GM03348 (cell line): ENCODE measurements at regions not wholly inside any gene's neighbourhood (a gene's known extent, or its start where the extent isn't known, plus 50 kb on each side); places are given as distances from the start of the nearest gene placed in this dataset.
"Not testable (repeated sequence)": the region's sequence is repeated elsewhere in the genome, so short reads cannot be mapped to it uniquely, and the experiment has no call there.

Experiments used
- DNase-seq: peaks from one replicate; pipeline ENCODE4 v3.0.0; 2012; ENCODE audit warnings: low spot score

DNA sequence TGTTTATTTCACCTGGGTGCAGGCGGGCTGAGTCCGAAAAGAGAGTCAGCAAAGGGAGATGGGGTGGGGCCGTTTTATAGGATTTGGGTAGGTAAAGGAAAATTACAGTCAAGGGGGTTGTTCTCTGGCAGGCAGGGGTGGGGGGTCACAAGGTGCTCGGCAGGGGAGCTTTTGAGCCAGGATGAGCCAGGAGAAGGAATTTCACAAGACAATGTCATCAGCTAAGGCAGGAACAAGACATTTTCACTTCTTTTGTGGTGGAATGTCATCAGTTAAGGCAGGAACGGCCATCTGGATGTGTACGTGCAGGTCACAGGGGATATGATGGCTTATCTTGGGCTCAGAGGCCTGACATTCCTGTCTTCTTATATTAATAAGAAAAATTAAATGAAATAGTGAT, 115.8 kb upstream of the KCNJ3 start:
- not testable (repeated sequence) for DNase-seq

DNA sequence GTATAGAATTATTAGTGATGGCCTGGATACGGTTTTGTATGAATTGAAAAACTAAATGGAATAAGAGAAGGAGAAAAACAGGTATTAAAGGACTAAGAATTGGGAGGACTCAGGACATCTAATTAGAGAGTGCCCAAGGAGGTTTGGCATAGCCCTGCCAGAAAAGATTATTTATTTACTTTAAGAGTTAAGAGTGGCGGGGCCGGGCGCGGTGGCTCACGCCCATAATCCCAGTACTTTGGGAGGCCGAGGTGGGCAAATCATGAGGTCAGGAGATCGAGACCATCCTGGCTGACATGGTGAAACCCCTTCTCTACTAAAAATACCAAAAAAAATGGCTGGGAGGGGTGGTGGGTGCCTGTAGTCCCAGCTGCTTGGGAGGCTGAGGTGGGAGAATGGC, 115.2 kb upstream of the KCNJ3 start:
- DNase-seq, result not testable (repeated sequence)

DNA sequence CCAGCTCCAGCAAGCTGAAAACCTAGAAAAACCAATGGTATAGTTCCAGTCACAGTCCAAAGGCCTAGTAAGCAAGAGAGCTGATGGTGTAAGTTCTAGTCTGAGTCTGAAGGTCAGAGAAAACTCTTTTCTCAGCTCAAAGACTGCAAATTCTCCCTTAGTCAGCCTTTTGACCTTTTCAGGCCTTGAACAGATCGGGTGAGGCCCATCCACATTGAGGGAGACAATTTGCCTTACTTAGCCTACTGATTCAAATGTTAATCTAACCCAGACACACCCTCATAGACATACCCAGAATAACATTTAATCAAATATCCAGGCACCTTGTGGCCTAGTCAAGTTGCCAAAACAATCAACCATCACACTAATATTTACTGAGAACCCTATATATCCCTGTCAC, 110.8 kb upstream of the KCNJ3 start:
- DNase-seq, result no peak

DNA sequence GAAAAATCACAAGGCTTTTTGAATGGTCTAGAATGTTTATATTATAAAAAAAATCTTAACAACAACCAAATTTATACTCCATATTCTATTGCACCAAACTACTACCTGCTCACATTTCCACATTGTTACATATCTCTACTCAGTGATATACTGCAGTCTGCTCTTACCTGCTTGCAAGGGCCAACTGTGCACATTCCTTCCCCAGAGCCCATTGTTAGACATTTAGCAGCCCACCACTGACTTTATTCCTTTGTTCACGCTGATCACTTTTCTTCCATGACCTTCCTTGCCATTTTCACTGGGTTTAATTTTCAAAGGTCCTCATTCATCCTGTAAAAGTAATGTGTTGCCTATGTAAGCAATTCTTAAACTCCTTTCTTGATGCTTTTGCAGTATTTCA, 109.7 kb upstream of the KCNJ3 start:
- DNase-seq, result no peak

DNA sequence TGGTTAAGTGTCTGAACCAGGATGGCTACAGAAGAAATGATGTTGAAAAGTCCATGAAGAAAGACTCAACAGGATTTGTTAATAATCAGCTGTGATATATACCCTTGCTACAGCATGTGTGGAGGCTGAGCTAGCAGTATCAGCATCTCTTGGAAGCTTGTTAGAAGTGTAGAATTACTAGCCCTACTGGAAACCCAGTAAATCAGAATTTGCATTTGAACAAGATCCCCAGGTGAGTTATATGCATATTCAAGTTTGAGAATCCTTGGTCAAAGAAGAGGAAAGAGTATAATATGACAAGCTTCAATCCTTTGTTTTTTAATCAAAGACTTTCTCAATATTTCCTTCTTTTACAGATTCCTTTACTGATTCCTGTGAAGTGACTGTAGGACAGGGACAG, 109.0 kb upstream of the KCNJ3 start:
- no peak for DNase-seq

DNA sequence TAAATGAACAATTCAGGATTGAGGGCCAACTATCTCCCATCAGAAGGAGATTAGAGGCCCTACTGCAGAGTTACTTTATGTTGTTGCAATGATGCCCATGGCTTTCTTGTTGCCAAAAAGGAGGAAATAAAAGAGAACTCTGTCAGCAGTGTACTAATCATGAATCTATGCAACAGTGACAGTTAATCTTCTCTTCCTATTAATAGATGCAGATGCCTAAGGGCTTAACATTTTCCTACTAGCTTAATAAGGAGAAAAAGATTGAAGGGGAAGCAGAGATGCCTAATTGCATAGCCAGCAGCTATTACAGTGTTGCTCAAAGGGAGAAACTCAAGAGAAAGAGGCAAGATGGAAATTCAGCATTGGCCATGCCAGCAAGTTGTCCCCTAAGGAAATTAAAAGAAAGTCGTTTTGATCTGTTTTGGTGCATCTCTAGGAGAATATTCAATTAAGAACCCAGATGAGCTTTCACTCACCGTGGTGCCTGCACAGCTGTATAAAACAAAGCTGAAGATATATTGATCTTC, 107.1 kb upstream of the KCNJ3 start:
- no peak for DNase-seq

DNA sequence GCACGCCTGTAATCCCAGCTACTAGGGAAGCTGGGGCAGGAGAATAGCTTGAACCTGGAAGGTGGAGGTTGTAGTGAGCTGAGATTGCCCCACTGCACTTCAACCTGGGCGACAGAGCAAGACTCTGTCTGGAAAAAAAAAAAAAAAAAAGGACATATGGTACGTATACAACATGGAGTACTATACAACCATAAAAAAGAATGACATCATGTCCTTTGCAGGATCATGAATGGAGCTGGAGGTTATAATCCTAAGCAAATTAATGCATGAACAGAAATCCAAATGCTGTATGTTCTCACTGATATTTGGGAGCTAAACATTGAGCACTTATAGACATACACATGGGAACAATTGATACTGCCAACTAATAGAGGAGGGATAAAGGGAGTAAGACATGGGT, 99.3 kb upstream of the KCNJ3 start:
- no peak for DNase-seq

DNA sequence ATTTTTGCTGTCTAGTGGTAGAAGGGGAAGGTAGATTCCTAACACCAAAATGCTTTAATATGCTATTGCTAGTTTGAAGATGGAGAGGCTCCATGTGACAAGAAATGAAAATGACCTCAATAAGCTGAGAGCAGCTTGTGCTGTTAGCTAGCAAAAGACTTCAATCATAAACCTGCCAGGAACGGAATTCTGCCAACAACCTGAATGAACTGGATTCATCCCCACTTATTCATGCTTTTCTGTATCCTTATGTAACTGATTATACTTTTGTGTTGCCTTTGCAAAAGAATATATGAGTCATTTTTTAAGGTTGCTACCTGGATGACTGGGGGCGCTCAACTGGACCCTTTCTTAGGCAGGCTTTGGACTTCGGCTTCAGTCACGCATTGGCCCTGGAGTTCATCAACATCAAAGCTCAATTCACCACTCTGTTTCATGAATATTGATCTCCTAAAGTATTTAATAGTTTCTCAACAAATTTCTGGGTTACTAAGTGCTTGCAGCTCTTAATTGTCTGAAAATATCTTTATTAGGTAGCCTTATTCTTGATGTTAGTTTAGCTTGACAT, 97.5 kb upstream of the KCNJ3 start:
- DNase-seq, result no peak

DNA sequence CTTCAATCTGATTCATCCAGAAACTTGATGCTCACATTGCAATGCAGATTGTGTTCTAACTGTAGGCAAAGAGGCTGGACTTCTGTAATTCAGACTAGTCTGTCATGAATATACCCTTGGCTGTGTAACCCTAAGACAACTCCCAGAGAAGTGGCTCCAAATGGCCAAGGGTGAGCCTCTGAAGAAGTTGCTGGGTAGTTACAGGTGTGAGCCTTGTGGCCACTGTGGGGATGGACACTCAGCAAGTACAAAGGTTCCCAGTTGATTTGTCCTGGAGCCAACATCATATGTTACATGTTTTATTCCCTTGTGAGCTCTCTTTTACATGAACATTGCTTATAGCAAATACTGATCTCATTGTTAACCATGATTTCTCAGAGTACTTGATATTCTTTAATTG, 94.8 kb upstream of the KCNJ3 start:
- no peak for DNase-seq

DNA sequence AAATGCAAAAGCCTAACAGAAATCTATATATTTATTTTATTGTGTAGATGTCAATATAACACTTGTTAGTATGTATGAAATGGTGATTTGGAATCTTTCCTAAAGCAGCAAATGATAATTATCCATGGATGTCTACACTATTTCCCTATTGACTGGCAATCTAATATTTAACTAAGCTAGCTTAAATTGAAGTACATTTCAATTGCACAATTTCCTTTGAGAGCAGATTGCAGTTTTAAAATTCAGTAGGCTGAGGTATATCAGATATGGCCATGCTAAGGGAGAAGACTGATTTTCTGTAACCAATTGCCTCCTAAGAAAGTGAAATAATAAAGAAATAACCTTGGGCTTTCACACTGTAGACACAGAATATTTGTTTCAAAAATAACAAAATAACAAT, 90.1 kb upstream of the KCNJ3 start:
- DNase-seq, result no peak

DNA sequence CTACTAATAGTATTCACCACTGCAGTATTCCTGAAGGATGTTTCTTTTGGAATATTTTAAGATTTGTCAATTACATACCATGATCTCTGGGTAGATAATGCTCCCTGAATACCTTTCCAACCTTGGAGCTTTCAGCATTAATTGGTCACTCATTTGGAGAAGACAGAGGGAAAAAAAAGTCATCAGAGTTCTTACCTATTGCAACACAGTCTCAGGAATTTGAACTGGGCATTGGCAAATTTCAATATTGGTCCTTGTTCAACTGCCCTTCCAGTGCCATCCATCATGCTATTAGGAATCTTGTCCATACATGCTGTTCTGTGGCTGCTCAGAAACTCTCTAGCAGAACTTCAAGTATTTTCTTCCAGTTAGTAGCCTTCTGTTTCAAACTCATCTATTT, 83.6 kb upstream of the KCNJ3 start:
- DNase-seq, result no peak

DNA sequence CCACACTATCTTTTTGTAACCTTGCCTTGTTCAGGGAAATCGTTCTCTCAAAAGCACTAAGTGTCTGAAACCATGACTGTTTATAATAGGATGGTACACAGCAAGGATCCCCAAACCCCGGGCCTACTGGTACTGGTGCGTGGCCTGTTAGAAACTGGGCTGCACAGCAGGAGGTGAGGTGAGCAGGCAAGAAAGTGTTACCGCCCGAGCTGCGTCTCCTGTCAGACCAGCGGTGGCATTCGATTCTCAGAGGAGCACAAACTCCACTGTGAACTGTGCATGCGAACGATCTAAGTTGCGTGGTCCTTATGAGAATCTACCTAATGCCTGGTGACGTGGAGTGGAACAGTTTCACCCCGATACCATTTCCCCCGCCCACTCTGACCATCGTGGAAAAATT, 81.8 kb upstream of the KCNJ3 start:
- no peak for DNase-seq

DNA sequence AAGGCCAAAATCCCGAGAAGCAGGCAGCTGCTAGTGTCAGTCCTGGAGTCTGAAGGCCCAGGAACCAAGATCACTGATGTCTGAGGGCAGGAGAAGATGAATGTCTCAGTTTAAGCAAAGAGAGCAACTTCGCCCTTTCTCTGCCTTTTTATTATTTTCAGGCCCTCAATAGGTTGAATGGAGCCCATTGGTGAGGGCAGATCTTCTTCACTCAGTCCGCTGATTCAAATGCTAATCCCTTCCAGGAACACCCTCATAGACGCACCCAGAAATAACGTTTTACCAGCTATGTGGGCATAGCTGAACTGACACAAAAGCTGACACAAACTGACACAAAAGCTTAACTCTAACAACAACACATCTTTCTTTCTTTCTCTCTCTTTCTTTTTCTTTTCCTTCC, 78.0 kb upstream of the KCNJ3 start:
- no peak for DNase-seq

DNA sequence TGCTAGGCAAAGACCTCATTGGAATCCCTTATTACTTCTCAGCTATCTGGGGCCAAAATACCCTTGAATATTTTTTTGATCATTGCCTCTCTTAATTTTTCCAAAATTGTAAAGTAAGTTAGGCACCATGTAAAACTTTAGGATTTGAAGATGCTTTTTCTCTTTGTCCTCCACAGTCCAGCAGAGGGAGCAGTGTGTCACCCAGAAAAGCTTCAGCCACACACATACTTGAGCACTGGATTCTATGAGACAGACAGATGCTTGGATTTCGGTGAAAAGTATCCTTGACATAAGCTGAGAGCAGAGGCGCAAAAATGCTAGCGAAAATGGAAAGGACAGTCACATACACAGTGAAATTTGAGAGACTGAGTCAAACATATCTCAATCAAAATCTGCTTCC, 74.7 kb upstream of the KCNJ3 start:
- peak; percentile 30 for DNase-seq

DNA sequence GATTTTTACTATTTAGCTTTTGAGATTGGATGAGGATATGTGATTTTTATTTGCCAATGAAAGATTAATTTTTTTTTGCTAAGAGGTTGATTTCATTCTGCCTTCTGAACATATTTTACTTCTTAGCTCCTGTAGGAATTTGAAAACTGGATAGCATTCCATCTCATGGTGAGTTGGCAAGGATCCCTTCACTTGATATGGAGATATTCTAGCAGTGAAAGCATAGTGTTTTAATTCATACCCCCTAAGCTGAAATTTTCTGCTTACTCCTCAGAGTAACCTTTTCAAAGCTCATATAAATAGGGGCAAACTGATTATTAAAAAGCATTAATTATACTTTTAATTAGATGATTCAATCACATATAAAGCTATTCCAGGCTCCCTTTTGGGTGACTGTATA, 61.0 kb upstream of the KCNJ3 start:
- DNase-seq, result no peak

DNA sequence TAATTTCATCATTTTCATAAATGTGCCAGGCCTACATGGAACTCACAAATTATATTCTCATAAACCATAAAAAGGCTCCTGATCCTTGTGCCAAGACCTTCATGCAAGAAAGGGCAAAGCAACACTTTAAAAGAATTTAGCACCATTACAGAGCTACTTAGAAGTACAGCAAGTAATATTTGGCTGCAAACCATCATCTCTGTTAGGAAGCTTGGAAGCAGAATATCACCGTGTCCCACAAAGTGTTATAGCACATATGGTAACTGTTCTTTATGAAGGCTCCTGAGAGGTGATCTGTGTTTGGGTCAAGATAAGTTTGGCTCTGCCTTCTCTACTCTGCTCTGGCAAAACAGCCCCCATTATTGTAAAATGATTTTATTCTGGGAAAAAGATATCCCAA, 59.7 kb upstream of the KCNJ3 start:
- no peak for DNase-seq

DNA sequence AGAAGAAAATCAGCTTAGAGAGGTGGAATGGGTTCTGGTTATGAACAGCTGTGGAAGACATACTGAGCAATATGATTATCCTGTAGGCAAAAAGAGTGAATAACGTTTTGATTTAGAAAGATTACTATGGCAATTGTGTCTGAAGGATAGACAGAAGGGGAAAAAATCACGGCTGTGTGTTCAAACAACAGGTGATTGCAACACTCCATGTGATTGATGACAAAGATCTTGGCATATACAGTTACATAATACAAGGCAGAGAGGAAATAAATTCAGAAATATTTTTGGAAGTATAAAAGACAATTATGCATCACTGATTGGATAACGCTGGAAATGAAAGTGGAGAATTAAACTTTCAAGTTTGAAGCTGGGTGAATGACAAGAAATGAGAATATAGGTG, 58.5 kb upstream of the KCNJ3 start:
- DNase-seq, result no peak
